T-helper 2 cell treated with Interferon-gamma antibody and Interleukin-4, amounts not matched to agents 100 ng/mL and 5 ng/mL, for 36 hours (primary cell): ENCODE measurements at regions not wholly inside any gene's neighbourhood (a gene's known extent, or its start where the extent isn't known, plus 50 kb on each side); places are given as distances from the start of the nearest gene placed in this dataset.
"Not testable (repeated sequence)": the region's sequence is repeated elsewhere in the genome, so short reads cannot be mapped to it uniquely, and the experiment has no call there.

Source experiments
- intact Hi-C: fragments of 100-400 bp; cut with micrococcal nuclease; formaldehyde crosslinking; loops from one replicate; pipeline ENCODE4 v1.15.1; 2023

DNA sequence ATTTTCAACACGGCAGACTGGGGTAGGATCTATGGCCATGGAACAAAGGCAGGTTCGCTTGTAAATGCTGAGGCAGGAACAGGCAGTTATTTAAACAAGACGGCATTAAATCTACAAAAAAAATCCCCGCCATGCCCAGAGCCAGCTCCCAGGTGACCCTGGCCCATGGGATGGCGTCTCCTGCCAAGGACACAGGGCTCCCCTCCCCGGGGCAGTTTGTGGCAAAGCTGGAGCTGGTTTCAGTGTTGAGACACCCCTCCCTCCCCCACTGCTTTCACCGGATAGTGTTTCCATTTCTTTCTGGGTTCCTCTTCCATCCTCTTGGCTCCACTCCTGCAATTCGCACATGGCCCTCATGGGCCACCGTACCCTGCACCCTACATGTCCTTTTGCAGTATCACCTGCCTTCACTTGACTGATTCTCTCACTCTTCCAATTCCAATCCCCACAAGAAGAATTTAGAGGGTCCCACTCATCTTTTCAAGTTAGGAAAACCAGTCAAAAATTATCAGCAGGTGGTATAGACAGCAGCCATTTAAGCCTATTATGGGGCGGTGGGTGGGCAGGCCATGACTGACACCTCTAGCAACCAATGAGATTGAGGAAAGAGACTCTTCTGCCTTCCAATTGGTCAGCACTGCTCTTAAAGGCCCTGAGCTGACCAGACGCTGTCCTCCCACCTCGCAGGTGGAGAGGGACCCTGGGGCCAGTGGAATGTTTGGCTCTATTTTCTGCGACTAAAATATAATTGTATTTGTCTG lies 52.0 kb downstream of the OLIG1 start:
- intact Hi-C loops = no loop called here

- intact Hi-C loops = no loop called here
Measured at GRCh38 chr21:33122507-33122906, 52.6 kb downstream of the OLIG1 start.

DNA sequence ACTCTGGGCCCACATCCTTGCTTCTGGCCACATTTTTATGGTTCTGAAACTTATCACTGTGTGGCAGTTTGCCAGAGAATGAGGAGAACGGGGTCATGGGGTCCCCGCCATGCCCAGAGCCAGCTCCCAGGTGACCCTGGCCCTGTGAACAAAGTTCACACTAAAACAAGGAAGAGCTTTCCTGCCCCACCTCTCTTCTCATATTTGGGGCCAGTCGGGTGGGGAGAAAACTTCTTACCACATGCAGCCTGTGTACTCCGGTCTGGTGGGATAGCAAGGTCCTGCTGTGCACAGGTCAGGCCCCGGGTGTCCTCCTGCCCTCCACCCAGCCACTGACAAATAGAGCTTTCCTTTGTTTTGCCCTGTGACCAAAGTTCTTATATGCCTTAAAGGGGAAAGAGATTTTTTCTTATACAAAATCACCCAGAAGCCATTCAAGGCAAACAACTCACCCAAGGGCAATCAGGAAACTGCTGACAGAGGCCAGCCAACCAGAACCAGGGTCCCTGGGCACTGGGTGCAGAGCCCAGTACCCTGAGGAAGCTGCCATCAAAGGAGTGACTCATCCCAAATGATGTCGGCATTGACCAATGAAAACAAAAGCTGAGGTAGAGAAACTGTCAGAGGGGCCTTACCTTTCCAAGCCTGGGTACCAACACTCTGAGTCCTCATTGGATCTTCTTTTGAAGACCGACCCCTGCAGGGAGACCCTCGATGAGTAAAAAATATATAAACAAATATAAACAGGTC lies 53.6 kb downstream of the OLIG1 start:
- intact Hi-C loops = no loop called here

GRCh38 chr21:33124889-33125288 lies 54.9 kb downstream of the OLIG1 start:
- intact Hi-C loops = loop anchor here (5.0 kb wide), 2 partner anchors 183 to 293 kb away; no protein-coding TSS in a partner anchor

GRCh38 chr21:33125680-33126375 lies 55.9 kb downstream of the OLIG1 start:
- intact Hi-C loops = loop anchor here (5.0 kb wide), 2 partner anchors 184 to 294 kb away; no protein-coding TSS in a partner anchor

DNA sequence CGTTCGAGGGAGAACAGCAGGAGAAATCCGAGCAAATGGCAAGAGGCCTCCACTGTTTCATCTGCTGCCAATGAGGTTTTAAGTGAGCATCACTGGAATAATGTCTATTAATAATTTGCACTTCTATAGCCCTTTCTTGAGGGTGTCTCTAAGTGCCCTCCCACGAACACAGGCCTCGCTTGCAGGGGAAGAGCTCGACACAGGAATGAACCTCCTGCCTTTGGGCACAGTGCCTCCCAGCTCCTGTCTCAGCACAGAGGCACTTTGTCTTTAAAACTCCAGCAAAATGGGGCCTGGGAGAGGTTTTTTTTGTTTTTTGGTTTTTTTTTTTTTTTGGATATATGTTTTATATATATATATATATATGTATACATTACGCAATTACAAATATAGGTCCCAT lies 56.6 kb downstream of the OLIG1 start:
- intact Hi-C loops = loop anchor here (5.0 kb wide), 2 partner anchors 184 to 294 kb away; no protein-coding TSS in a partner anchor

DNA sequence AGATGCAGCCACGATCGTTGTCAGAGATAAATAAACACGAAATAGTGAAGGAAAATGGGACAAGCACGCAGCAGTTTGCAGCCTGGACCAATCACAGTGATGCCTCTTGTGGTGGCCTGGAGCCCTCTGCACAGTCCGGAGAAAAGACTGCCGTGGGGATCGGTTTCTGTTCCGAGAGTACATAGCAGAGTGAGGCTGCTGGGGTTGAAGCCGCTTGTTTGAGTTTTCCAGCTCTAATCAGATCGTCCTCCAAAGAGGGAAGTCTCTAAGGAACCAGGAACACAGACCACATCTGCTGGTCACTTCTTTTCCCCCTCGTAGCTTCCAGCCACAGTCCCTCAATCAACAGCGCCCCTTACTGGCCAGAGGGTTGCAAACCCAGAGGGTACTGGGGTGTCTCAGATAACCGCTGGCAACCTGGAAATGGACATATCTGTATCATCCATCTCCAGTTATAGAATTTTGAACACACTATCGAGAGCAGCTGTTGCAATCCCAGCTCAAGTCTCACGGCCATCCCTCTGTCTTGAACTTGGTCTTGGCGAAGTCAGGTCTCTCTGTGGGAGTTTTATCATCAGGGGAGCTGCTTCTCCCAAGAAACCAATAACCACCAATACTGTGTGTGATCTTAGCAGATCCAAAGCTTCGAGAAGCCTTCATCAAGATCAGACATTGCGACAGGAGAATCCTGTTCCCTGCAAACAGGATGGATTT lies 57.4 kb downstream of the OLIG1 start:
- intact Hi-C loops = loop anchor here (5.0 kb wide), 2 partner anchors 185 to 295 kb away; no protein-coding TSS in a partner anchor

DNA sequence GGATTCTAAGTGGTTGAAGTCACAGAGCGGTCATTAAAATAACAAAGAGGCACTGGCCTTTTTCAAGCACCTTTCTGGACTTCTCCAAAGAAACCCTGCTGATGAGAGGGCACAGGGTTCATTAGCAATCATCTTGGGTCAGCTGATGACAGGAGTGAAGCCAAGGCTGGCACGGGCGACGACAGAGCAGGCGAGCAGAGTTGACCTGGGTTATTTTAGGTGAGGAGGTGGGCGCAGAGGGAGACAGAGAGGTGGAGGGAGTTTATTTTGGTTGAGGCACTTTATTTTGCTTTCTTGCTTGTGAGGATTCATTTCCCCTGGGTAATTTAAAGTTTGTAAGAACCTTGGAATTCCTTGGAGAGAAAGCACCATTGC lies 57.9 kb downstream of the OLIG1 start:
- intact Hi-C loops = loop anchor here (5.0 kb wide), 2 partner anchors 186 to 296 kb away; no protein-coding TSS in a partner anchor

DNA sequence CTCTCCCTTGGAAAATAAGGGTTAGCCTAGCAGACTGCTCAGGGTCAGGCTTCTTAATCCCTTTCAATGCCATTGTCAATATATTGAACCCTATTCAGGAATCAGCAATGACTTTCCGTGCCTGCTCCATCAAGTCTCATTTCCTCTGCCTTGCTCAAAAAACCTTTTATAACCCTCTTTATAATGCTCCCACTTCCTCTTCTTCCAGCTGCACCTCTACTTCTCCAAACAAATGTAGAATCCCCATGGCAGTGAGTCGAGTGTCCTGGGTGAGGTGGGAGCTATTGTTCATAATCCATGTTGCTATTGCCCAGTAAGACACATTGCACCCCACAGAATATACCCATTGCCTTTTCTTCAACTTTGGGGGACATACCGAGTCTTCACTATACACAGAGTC lies 58.6 kb downstream of the OLIG1 start:
- intact Hi-C loops = loop anchor here (5.0 kb wide), 2 partner anchors 186 to 296 kb away; no protein-coding TSS in a partner anchor

GRCh38 chr21:33132054-33132453 lies 62.1 kb downstream of the OLIG1 start:
- intact Hi-C loops = loop anchor here (5.0 kb wide), 1 partner anchor 65 kb away; no protein-coding TSS in a partner anchor

- intact Hi-C loops = loop anchor here (5.0 kb wide), 1 partner anchor 63 kb away; no protein-coding TSS in a partner anchor
Measured at GRCh38 chr21:33133892-33134291, 64.0 kb downstream of the OLIG1 start.

GRCh38 chr21:33135925-33136324 lies 66.0 kb downstream of the OLIG1 start:
- intact Hi-C loops = no loop called here

GRCh38 chr21:33136847-33137502 lies 67.0 kb downstream of the OLIG1 start:
- intact Hi-C loops = no loop called here

GRCh38 chr21:33139084-33139483 lies 69.1 kb downstream of the OLIG1 start:
- intact Hi-C loops = no loop called here

DNA sequence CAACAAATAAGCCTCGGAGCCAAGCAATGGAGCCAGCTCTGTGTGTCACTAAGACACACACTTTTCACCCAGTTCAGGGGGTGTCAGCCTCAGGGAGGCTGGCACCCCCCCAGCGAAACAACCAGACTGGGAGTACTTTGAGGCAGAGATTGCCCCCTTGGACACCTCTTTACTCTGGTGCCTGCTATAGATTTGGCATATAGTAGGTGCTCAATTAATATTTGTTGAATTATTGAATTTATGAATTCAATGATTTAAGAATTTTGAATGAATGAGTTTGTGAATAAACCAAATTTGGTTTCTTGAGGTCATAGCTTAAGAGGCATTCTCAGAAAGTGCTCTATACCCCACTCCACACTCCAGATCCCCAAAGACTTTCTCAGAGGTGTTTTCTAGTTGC lies 70.3 kb downstream of the OLIG1 start:
- intact Hi-C loops = no loop called here

DNA sequence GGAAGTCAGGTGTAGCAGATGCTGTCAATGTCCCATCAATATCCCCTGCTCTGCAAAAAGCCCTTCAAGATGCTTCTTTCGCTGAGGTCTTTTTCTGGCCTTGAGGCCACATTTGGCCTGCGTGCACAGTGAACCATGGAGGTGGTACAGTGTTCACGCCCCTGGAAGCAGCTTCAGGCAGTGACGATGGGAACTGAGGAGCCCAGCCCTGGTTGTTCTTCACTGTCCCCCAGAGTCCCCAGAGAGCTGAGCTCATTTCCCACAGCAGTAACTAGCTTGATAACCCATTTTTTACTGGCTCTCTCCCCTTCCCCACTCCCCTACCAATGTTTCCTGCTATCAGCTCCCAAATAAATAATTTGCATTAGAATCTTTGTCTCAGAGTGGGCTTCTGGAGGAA lies 76.5 kb downstream of the OLIG1 start:
- intact Hi-C loops = no loop called here

DNA sequence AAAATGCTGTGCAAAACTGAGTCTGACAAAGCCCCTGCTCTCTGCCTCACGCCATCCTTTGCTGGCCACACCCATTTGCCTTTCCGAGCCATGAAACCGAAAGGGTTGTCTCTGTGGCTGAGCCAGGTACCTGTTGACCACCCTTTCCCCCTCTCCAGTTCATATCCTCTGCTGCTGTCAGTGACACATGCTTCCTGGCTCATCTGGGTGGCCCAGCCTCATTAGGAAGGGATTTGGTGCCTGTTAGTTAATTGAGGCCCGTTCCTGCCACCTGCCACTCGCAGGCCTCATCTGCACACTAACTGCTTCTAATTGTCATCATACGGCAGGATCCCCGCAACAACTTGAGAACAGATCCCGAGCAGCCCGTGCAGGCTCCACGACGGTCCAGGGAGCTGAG lies 79.2 kb downstream of the OLIG1 start:
- intact Hi-C loops = no loop called here

GRCh38 chr21:33150968-33151367 lies 78.8 kb upstream of the IFNAR2 start:
- intact Hi-C loops = not testable (repeated sequence)

DNA sequence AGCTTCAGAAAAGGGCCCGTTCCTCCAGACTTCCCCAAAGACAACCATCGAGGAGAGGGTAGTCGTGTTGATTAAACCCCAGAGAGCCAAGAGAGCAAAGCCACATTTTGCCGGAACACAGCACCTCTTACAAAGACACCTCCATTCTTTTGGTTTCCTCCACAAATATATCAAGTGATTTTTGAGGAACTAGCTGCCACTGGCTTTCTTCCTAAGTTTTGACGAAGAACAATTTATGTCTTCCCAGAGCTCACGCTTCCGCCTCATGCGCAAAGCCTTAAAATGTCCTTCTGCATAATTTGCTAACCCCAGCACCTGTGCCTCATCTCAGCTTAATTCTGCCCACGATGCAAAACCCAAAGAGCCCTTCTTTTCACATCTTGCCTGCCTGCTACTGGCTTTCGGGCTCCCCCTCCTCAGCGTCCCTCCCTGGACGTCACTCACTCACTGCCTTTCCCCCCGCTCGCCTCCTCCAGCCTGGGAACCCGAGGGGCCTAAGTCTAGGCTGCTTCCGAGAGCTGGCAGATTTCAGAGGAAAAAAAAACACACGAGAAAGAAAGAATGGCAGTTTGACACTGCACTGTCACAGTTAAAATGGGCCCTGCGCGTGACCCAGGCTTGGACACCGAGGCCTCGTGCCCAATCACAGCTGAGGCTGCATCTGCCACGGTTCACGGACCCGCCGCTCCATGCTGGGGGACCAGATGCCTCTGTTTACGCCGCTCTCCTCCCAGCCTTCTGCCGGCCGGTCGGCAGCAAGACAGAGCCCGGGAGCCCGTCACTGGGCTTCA lies 77.6 kb upstream of the IFNAR2 start:
- intact Hi-C loops = no loop called here

DNA sequence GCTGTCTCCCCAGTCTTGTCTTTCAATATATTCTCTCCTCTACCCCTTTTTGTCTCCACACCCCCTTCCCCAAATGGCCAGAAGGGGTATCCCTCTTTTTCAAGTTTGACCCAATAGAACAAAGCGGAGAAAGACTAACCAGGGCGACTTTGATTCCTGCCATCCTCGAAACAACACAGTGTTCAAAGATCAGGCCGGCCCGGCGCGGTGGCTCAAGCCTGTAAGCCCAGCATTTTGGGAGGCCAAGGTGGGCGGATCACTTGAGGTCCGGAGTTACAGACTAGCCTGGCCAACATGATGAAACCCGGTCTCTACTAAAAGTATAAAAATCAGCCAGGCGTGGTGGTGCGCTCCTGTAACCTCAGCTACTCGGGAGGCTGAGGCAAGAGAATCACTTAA lies 77.0 kb upstream of the IFNAR2 start:
- intact Hi-C loops = no loop called here
